ENCODE measurements at regions not wholly inside any gene's neighbourhood (a gene's known extent, or its start where the extent isn't known, plus 50 kb on each side); places are given as distances from the start of the nearest gene placed in this dataset.

- no peaks in the 10 kb centered on the region for H3K36me3 ChIP-seq (ENCODE audit: control insufficient read depth, insufficient read depth, low read length)
- no peak overlapping the region for H3K27ac Mint-ChIP-seq (ENCODE audit: unreplicated experiment)
- H3K36me3 Mint-ChIP-seq (ENCODE audit: insufficient read depth, unreplicated experiment): no peaks in the 10 kb centered on the region
- ChIA-PET POLR2A (no interaction called here), CTCF (no interaction called here)
- H3K4me3 Mint-ChIP-seq (ENCODE audit: unreplicated experiment): no peak overlapping the region
- no peaks in the 10 kb centered on the region for H3K9me3 Mint-ChIP-seq (ENCODE audit: unreplicated experiment)
- no peak for TF ChIP-seq CTCF (IDR thresholded peaks at IDR 0.05; ENCODE audit: insufficient read depth in 1 of 2, low read depth in 1 of 2, low read length in 1 of 2, severe bottlenecking in 1 of 2, unreplicated experiment in 1 of 2)
- H3K4me1 Mint-ChIP-seq (ENCODE audit: low read depth, unreplicated experiment): no peaks in the 10 kb centered on the region
- peaks cover 1% of the 10 kb centered on the region for H3K27me3 Mint-ChIP-seq (ENCODE audit: insufficient read depth, unreplicated experiment)
- DNase-seq: no peak
- H3K9me3 ChIP-seq: no peaks in the 10 kb centered on the region
- H3K4me3 ChIP-seq (ENCODE audit: low read depth, low read length): no peak overlapping the region
- no TSS peak for BruUV-seq (replicated peaks)
- no peaks in the 10 kb centered on the region for H3K4me1 ChIP-seq
- intact Hi-C loops (cut with micrococcal nuclease; ENCODE audit: unreplicated experiment): no loop called here
- no peaks in the 10 kb centered on the region for H3K27me3 ChIP-seq (replicated peaks; ENCODE audit: control insufficient read depth, insufficient read depth, low read length)
These were observed 120.6 kb upstream of the CDKN3 start for GRCh38 chr14:54275997-54276725.

- BruUV-seq (replicated peaks): no TSS peak
- H3K4me3 Mint-ChIP-seq (ENCODE audit: unreplicated experiment): no peak overlapping the region
- no peaks in the 10 kb centered on the region for H3K36me3 Mint-ChIP-seq (ENCODE audit: insufficient read depth, unreplicated experiment)
- Histone ChIP-seq H3K36me3 (ENCODE audit: control insufficient read depth, insufficient read depth, low read length) (no peaks in the 10 kb centered on the region), H3K4me3 (ENCODE audit: low read depth, low read length) (no peak overlapping the region), H3K27me3 (replicated peaks; ENCODE audit: control insufficient read depth, insufficient read depth, low read length) (no peaks in the 10 kb centered on the region), H3K4me1 (no peaks in the 10 kb centered on the region), H3K9me3 (no peaks in the 10 kb centered on the region)
- no peaks in the 10 kb centered on the region for H3K9me3 Mint-ChIP-seq (ENCODE audit: unreplicated experiment)
- CTCF ChIA-PET: no interaction called here
- no peak for DNase-seq
- TF ChIP-seq CTCF (IDR thresholded peaks at IDR 0.05; ENCODE audit: insufficient read depth in 1 of 2, low read depth in 1 of 2, low read length in 1 of 2, severe bottlenecking in 1 of 2, unreplicated experiment in 1 of 2): no peak
- H3K4me1 Mint-ChIP-seq (ENCODE audit: low read depth, unreplicated experiment): no peaks in the 10 kb centered on the region
- H3K27ac Mint-ChIP-seq (ENCODE audit: unreplicated experiment): no peak overlapping the region
- intact Hi-C loops (cut with micrococcal nuclease; ENCODE audit: unreplicated experiment): no loop called here
- POLR2A ChIA-PET: no interaction called here
- no peaks in the 10 kb centered on the region for H3K27me3 Mint-ChIP-seq (ENCODE audit: insufficient read depth, unreplicated experiment)
These were observed 118.7 kb upstream of the CDKN3 start for GRCh38 chr14:54278087-54278486.

- intact Hi-C loops (cut with micrococcal nuclease; ENCODE audit: unreplicated experiment): no loop called here
- ChIA-PET CTCF (no interaction called here), POLR2A (no interaction called here)
- H3K9me3 Mint-ChIP-seq (ENCODE audit: unreplicated experiment): no peaks in the 10 kb centered on the region
- Histone ChIP-seq H3K27me3 (replicated peaks; ENCODE audit: control insufficient read depth, insufficient read depth, low read length) (no peaks in the 10 kb centered on the region), H3K4me1 (no peaks in the 10 kb centered on the region), H3K36me3 (ENCODE audit: control insufficient read depth, insufficient read depth, low read length) (no peaks in the 10 kb centered on the region), H3K9me3 (no peaks in the 10 kb centered on the region), H3K4me3 (ENCODE audit: low read depth, low read length) (no peak overlapping the region)
- H3K36me3 Mint-ChIP-seq (ENCODE audit: insufficient read depth, unreplicated experiment): no peaks in the 10 kb centered on the region
- H3K27ac Mint-ChIP-seq (ENCODE audit: unreplicated experiment): no peak overlapping the region
- no peaks in the 10 kb centered on the region for H3K4me1 Mint-ChIP-seq (ENCODE audit: low read depth, unreplicated experiment)
- BruUV-seq (replicated peaks): no TSS peak
- DNase-seq: no peak
- no peak for TF ChIP-seq CTCF (IDR thresholded peaks at IDR 0.05; ENCODE audit: insufficient read depth in 1 of 2, low read depth in 1 of 2, low read length in 1 of 2, severe bottlenecking in 1 of 2, unreplicated experiment in 1 of 2)
- H3K27me3 Mint-ChIP-seq (ENCODE audit: insufficient read depth, unreplicated experiment): no peaks in the 10 kb centered on the region
- no peak overlapping the region for H3K4me3 Mint-ChIP-seq (ENCODE audit: unreplicated experiment)
These were observed 118.0 kb upstream of the CDKN3 start for GRCh38 chr14:54278665-54279295.

Measured in Caco-2 (cell line).